ACHN (cell line): ENCODE measurements at regions not wholly inside any gene's neighbourhood (a gene's known extent, or its start where the extent isn't known, plus 50 kb on each side); places are given as distances from the start of the nearest gene placed in this dataset.
A peak's percentile ranks its signal among the peaks of the same experiment; 100 is the strongest.
"Not testable (repeated sequence)": the region's sequence is repeated elsewhere in the genome, so short reads cannot be mapped to it uniquely, and the experiment has no call there.

Experiments used
- DNase-seq: peaks from one replicate; pipeline ENCODE4 v3.0.0-alpha.2; 2015
- in situ Hi-C: cut with HindIII; loops from 2 replicates; pipeline ENCODE4 v1.10.0; 2017; ENCODE audit warnings: low sequenced_read_pairs, low pct_ligation_motif_present, low pct_unique_long_range_greater_than_20kb

GRCh38 chr4:124934916-124935315 is 222.4 kb upstream of the ANKRD50 start:
- no peak for DNase-seq
- in situ Hi-C loops: no loop called here

- in situ Hi-C loops: no loop called here
- no peak for DNase-seq
Observed at GRCh38 chr4:124933521-124933920, 221.0 kb upstream of the ANKRD50 start.

- in situ Hi-C loops: no loop called here
- no peak for DNase-seq
Observed at GRCh38 chr4:124932447-124932846, 219.9 kb upstream of the ANKRD50 start.

- in situ Hi-C loops: no loop called here
- DNase-seq: no peak
Observed at GRCh38 chr4:124931050-124931449, 218.5 kb upstream of the ANKRD50 start.

GRCh38 chr4:124922748-124923147 is 210.2 kb upstream of the ANKRD50 start:
- in situ Hi-C loops, DNase-seq: not testable (repeated sequence)

- DNase-seq: no peak
- in situ Hi-C loops: no loop called here
Observed at GRCh38 chr4:124918559-124919122, 206.1 kb upstream of the ANKRD50 start.

GRCh38 chr4:124915073-124915472 is 202.5 kb upstream of the ANKRD50 start:
- in situ Hi-C loops: no loop called here
- DNase-seq: no peak

- no peak for DNase-seq
- in situ Hi-C loops: no loop called here
Observed at GRCh38 chr4:124913237-124913636, 200.7 kb upstream of the ANKRD50 start.

GRCh38 chr4:124910327-124910726 is 197.8 kb upstream of the ANKRD50 start:
- in situ Hi-C loops: no loop called here
- DNase-seq: no peak

GRCh38 chr4:124907881-124908280 is 195.3 kb upstream of the ANKRD50 start:
- no peak for DNase-seq
- in situ Hi-C loops: no loop called here

GRCh38 chr4:124905441-124905840 is 192.9 kb upstream of the ANKRD50 start:
- in situ Hi-C loops: no loop called here
- no peak for DNase-seq

GRCh38 chr4:124904723-124905388 is 192.3 kb upstream of the ANKRD50 start:
- in situ Hi-C loops: no loop called here
- no peak for DNase-seq

- DNase-seq: peak; percentile 29
- in situ Hi-C loops: no loop called here
Observed at GRCh38 chr4:124903995-124904722, 191.6 kb upstream of the ANKRD50 start.

GRCh38 chr4:124902001-124902515 is 189.5 kb upstream of the ANKRD50 start:
- DNase-seq: no peak
- in situ Hi-C loops: no loop called here

- DNase-seq: no peak
- in situ Hi-C loops: no loop called here
Observed at GRCh38 chr4:124899997-124900396, 187.5 kb upstream of the ANKRD50 start.

- in situ Hi-C loops: no loop called here
- DNase-seq: no peak
Observed at GRCh38 chr4:124890522-124890921, 178.0 kb upstream of the ANKRD50 start.

- in situ Hi-C loops: no loop called here
- DNase-seq: no peak
Observed at GRCh38 chr4:124887739-124888138, 175.2 kb upstream of the ANKRD50 start.

GRCh38 chr4:124884316-124884715 is 171.8 kb upstream of the ANKRD50 start:
- in situ Hi-C loops: no loop called here
- DNase-seq: no peak

- in situ Hi-C loops: no loop called here
- DNase-seq: no peak
Observed at GRCh38 chr4:124883632-124884031, 171.1 kb upstream of the ANKRD50 start.

GRCh38 chr4:124879195-124879594 is 166.7 kb upstream of the ANKRD50 start:
- in situ Hi-C loops: no loop called here

More at GRCh38 chr4:124879195-124879594, 166.7 kb upstream of the ANKRD50 start:
- no peak for DNase-seq
